ENCODE measurements at regions not wholly inside any gene's neighbourhood (a gene's known extent, or its start where the extent isn't known, plus 50 kb on each side); places are given as distances from the start of the nearest gene placed in this dataset.
"Not testable (repeated sequence)": the region's sequence is repeated elsewhere in the genome, so short reads cannot be mapped to it uniquely, and the experiment has no call there.

- no peak for DNase-seq
Measured at GRCh38 chr5:3484836-3485235, 110.8 kb upstream of the IRX1 start.

GRCh38 chr5:3481175-3481574, 114.5 kb upstream of the IRX1 start:
- DNase-seq = no peak

- DNase-seq = no peak
Measured at GRCh38 chr5:3475674-3476073, 120.0 kb upstream of the IRX1 start.

GRCh38 chr5:3466392-3466791, 129.2 kb upstream of the IRX1 start:
- DNase-seq = no peak

- no peak for DNase-seq
Measured at GRCh38 chr5:3460416-3460815, 135.2 kb upstream of the IRX1 start.

- no peak for DNase-seq
Measured at GRCh38 chr5:3456121-3456681, 139.4 kb upstream of the IRX1 start.

- not testable (repeated sequence) for DNase-seq
Measured at GRCh38 chr5:3454028-3454427, 141.6 kb upstream of the IRX1 start.

GRCh38 chr5:3452622-3453021, 143.0 kb upstream of the IRX1 start:
- no peak for DNase-seq

- DNase-seq = no peak
Measured at GRCh38 chr5:3451961-3452360, 143.7 kb upstream of the IRX1 start.

- DNase-seq = no peak
Measured at GRCh38 chr5:3449481-3449880, 146.2 kb upstream of the IRX1 start.

- no peak for DNase-seq
Measured at GRCh38 chr5:3446410-3446809, 149.2 kb upstream of the IRX1 start.

- not testable (repeated sequence) for DNase-seq
Measured at GRCh38 chr5:3445517-3445916, 150.1 kb upstream of the IRX1 start.

GRCh38 chr5:3432135-3432534, 163.5 kb upstream of the IRX1 start:
- DNase-seq = no peak

- DNase-seq = no peak
Measured at GRCh38 chr5:3430691-3431090, 164.9 kb upstream of the IRX1 start.

GRCh38 chr5:3429962-3430361, 165.7 kb upstream of the IRX1 start:
- DNase-seq = no peak

- no peak for DNase-seq
Measured at GRCh38 chr5:3428334-3428733, 167.3 kb upstream of the IRX1 start.

GRCh38 chr5:3424946-3425345, 170.7 kb upstream of the IRX1 start:
- no peak for DNase-seq

- no peak for DNase-seq
Measured at GRCh38 chr5:3417376-3417943, 178.2 kb upstream of the IRX1 start.

GRCh38 chr5:3414371-3414770, 181.3 kb upstream of the IRX1 start:
- no peak for DNase-seq

GRCh38 chr5:3412146-3412545, 183.5 kb upstream of the IRX1 start:
- no peak for DNase-seq

- no peak for DNase-seq
Measured at GRCh38 chr5:3411363-3411762, 184.3 kb upstream of the IRX1 start.

GRCh38 chr5:3401635-3402034, 194.0 kb upstream of the IRX1 start:
- DNase-seq = no peak

- no peak for DNase-seq
Measured at GRCh38 chr5:3400659-3401058, 195.0 kb upstream of the IRX1 start.

GRCh38 chr5:3394891-3395599, 200.6 kb upstream of the IRX1 start:
- DNase-seq = no peak

Measured in muscle of arm (tissue), 1 donor.